ENCODE measurements at regions not wholly inside any gene's neighbourhood (a gene's known extent, or its start where the extent isn't known, plus 50 kb on each side); places are given as distances from the start of the nearest gene placed in this dataset.

GRCh38 chr14:104304451-104305351, 166.3 kb downstream of the KIF26A start:
- Mint-ChIP-seq H3K27ac (no peak overlapping the region; the same call in 1 of the 2 replicates), H3K9me3 (peaks cover 22% of the 10 kb centered on the region), H3K4me3 (no peak overlapping the region), H3K27me3 (ENCODE audit: insufficient read depth, low read depth, poor library complexity) (peaks cover 29% of the 10 kb centered on the region), H3K36me3 (ENCODE audit: low read depth) (peaks cover 12% of the 10 kb centered on the region), H3K4me1 (no peaks in the 10 kb centered on the region; the same call in 2 of the 3 replicates)
- no peak for ATAC-seq
- Histone ChIP-seq H3K36me3 (ENCODE audit: insufficient read depth) (no peaks in the 10 kb centered on the region), H3K4me1 (ENCODE audit: insufficient read depth) (no peaks in the 10 kb centered on the region), H3K4me2 (no peak overlapping the region), H3K27me3 (ENCODE audit: insufficient read depth) (no peaks in the 10 kb centered on the region), H3K9me2 (ENCODE audit: insufficient read depth) (no peaks in the 10 kb centered on the region), H4K20me1 (replicated peaks; ENCODE audit: insufficient read depth) (no peaks in the 10 kb centered on the region), H3F3A (replicated peaks; ENCODE audit: low read depth) (no peaks in the 10 kb centered on the region), H3K79me2 (replicated peaks; ENCODE audit: insufficient read depth) (no peaks in the 10 kb centered on the region), H3K27ac (ENCODE audit: low read depth) (no peak overlapping the region), H3K4me3 (no peak overlapping the region), H2AFZ (no peak overlapping the region)
- no peak for TF ChIP-seq CTCF (conservative IDR thresholded peaks at IDR 0.05; ENCODE audit: low read depth in 2 of 2)
- TF ChIP-seq ZNF462 (CRISPR knock-in tag; IDR thresholded peaks at IDR 0.05) = no peak
- no peak for TF ChIP-seq NANOG (IDR thresholded peaks at IDR 0.05; ENCODE audit: borderline replicate concordance)
- DNase-seq (ENCODE audit: low spot score) = no peak

All from GM23338 (cell line).